Trophoblast cell (in vitro differentiated cells and primary cell): ENCODE measurements at regions not wholly inside any gene's neighbourhood (a gene's known extent, or its start where the extent isn't known, plus 50 kb on each side); places are given as distances from the start of the nearest gene placed in this dataset.

Experiments used
- DNase-seq, 2 donors: peaks; one replicate each; pipeline ENCODE4 v3.0.0-alpha.2; 2016
- H2AFZ ChIP-seq: 2 replicates; pipeline ENCODE4 v1.6.1; 2013; ENCODE audit warnings: low read length, moderate library complexity, mild to moderate bottlenecking; ENCODE audit not compliant: insufficient read depth, poor library complexity
- H2AK5ac ChIP-seq: 2 replicates; pipeline ENCODE4 v1.6.1; 2013; ENCODE audit warnings: mild to moderate bottlenecking, low read length
- H2BK120ac ChIP-seq: 2 replicates; pipeline ENCODE4 v1.6.1; 2013; ENCODE audit warnings: low read length, mild to moderate bottlenecking, moderate library complexity; ENCODE audit not compliant: insufficient read depth, poor library complexity
- H2BK12ac ChIP-seq: 2 replicates; pipeline ENCODE4 v1.6.1; 2013; ENCODE audit warnings: mild to moderate bottlenecking, low read length, moderate library complexity
- H2BK5ac ChIP-seq: 2 replicates; pipeline ENCODE4 v1.6.1; 2013; ENCODE audit warnings: low read length, low read depth, moderate library complexity, mild to moderate bottlenecking; ENCODE audit not compliant: poor library complexity
- H3K14ac ChIP-seq: 2 replicates; pipeline ENCODE4 v1.6.1; 2013; ENCODE audit warnings: mild to moderate bottlenecking, low read length
- H3K18ac ChIP-seq: 2 replicates; pipeline ENCODE4 v1.6.1; 2013; ENCODE audit warnings: mild to moderate bottlenecking, low read length
- H3K23ac ChIP-seq: 2 replicates; pipeline ENCODE4 v1.6.1; 2013; ENCODE audit warnings: low read length
- H3K27ac ChIP-seq: 2 replicates; pipeline ENCODE4 v1.5.1; 2013; ENCODE audit warnings: low read depth, mild to moderate bottlenecking, inconsistent platforms, low read length, moderate library complexity
- H3K27me3 ChIP-seq: 2 replicates; pipeline ENCODE4 v1.6.1; 2013; ENCODE audit warnings: inconsistent platforms, mild to moderate bottlenecking, low read length, moderate library complexity; ENCODE audit not compliant: insufficient read depth
- H3K36me3 ChIP-seq, 2 experiments: 1 replicate in 1 of 2; 2 replicates in 1 of 2; pipeline ENCODE4 v1.6.1; 2013; ENCODE audit warnings: low read length in 2 of 2, mild to moderate bottlenecking in 2 of 2, moderate library complexity in 1 of 2; ENCODE audit not compliant: insufficient read depth in 2 of 2, control insufficient read depth in 1 of 2
- H3K4ac ChIP-seq: 2 replicates; pipeline ENCODE4 v1.6.1; 2013; ENCODE audit warnings: low read depth, mild to moderate bottlenecking, low read length, moderate library complexity
- H3K4me1 ChIP-seq, 2 experiments: 1 replicate in 1 of 2; 2 replicates in 1 of 2; pipeline ENCODE4 v1.6.1; 2013; ENCODE audit warnings: low read length in 2 of 2, mild to moderate bottlenecking in 2 of 2, moderate library complexity in 1 of 2; ENCODE audit not compliant: insufficient read depth in 2 of 2, control insufficient read depth in 1 of 2
- H3K4me2 ChIP-seq: 2 replicates; pipeline ENCODE4 v1.6.1; 2013; ENCODE audit warnings: inconsistent platforms, mild to moderate bottlenecking, low read length, moderate library complexity
- H3K4me3 ChIP-seq: 2 replicates; pipeline ENCODE4 v1.5.1; 2013; ENCODE audit warnings: mild to moderate bottlenecking, low read depth, low read length, inconsistent platforms
- H3K79me1 ChIP-seq: one replicate; pipeline ENCODE4 v1.6.1; 2013; ENCODE audit warnings: low read length
- H3K79me2 ChIP-seq: 2 replicates; pipeline ENCODE4 v1.6.1; 2013; ENCODE audit warnings: low read length, mild to moderate bottlenecking; ENCODE audit not compliant: control insufficient read depth, insufficient read depth, poor library complexity
- H3K9ac ChIP-seq: 2 replicates; pipeline ENCODE4 v1.6.1; 2013; ENCODE audit warnings: mild to moderate bottlenecking, low read length
- H3K9me3 ChIP-seq: 2 replicates; pipeline ENCODE4 v1.6.1; 2013; ENCODE audit warnings: low read depth, mild to moderate bottlenecking, control low read depth, inconsistent platforms, low read length; ENCODE audit not compliant: insufficient read depth
- H4K12ac ChIP-seq: 2 replicates; pipeline ENCODE4 v1.6.1; 2013; ENCODE audit warnings: low read depth, mild to moderate bottlenecking, low read length, moderate library complexity
- H4K8ac ChIP-seq: 2 replicates; pipeline ENCODE4 v1.6.1; 2013; ENCODE audit warnings: low read depth, mild to moderate bottlenecking, low read length, moderate library complexity
- H4K91ac ChIP-seq: one replicate; pipeline ENCODE4 v1.6.1; 2013; ENCODE audit warnings: low read depth, mild to moderate bottlenecking, low read length, moderate library complexity
- WGBS: extraction: QIAGEN DNeasy Blood & Tissue Kit; methylation state at CpG from one replicate; pipeline ENCODE4 v1.1.7; 2013; ENCODE audit warnings: missing lambda C conversion rate; ENCODE audit not compliant: insufficient read length, insufficient coverage; ENCODE audit errors: extremely low coverage; 5-methylcytosine and 5-hydroxymethylcytosine counted together

DNA sequence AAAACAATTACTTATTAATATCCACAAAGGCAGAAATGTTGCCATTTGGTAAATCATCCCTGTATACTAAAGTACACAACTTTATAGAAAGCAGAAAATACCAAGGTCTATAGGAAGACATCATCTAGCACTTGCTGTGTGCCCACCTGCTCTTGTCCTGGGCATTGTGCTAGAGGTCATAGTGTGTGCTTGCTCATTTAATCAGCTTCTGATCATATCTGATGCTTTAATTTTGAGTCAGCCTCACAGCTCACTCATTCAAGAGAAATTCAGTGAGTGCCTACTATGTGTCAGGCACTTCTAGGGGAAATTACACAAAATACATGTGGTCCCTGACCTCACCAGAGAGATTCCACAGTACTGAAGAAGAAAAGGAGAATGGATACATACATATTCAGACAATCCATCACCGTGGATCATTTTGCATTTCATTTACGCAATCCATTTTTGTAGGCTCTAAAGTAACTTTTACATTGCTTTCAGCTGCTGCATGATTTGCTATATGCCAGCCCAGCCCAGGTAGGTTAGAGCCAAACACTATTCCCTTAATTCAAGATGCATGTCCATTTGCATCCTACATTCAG lies 167.9 kb upstream of the MCHR2 start:
- no peak overlapping the region for H4K12ac ChIP-seq
- WGBS, result no CpG with 5 or more reads among the region's 2 CpGs
- DNase-seq, result no peak

DNA sequence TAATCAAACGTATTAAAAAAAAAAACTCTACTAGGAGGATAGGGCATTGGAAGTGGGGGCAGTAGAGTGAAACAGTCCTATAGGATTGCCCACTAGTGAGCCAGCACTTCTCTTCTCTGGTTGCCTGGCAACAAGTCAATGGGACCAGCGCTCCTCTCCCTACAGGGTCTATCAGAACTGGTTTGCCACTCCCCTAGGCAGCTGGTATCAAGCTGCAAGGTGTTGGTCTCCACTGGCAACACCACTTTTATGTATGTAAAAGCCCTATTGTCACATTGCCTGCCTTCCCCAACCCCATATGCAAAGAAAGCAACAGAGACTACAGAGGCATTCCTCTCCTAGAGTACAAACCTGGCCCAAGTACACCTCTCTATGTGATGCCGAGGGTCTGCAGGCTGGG lies 166.9 kb upstream of the MCHR2 start:
- Histone ChIP-seq H3K4me3 (no peak overlapping the region), H3K79me1 (no peaks in the 10 kb centered on the region), H3K18ac (no peak overlapping the region), H2AK5ac (no peak overlapping the region), H4K8ac (no peak overlapping the region), H3K4me2 (no peak overlapping the region), H3K9me3 (no peaks in the 10 kb centered on the region), H3K9ac (no peak overlapping the region), H2AFZ (no peak overlapping the region), H2BK5ac (no peak overlapping the region), H2BK12ac (no peak overlapping the region), H3K36me3 (no peaks in the 10 kb centered on the region), H3K14ac (no peak overlapping the region), H2BK120ac (no peak overlapping the region), H4K12ac (no peak overlapping the region), H3K27me3 (no peaks in the 10 kb centered on the region), H3K27ac (no peak overlapping the region), H3K23ac (peak overlapping the region; percentile 11), H4K91ac (no peak overlapping the region), H3K4ac (no peak overlapping the region), H3K79me2 (no peaks in the 10 kb centered on the region), H3K4me1 (no peaks in the 10 kb centered on the region)
- WGBS, result no CpG with 5 or more reads among the region's 3 CpGs
- no peak for DNase-seq

More for the DNA sequence above, 167.9 kb upstream of the MCHR2 start:
- Histone ChIP-seq H2BK12ac (no peak overlapping the region), H3K4me3 (no peak overlapping the region), H2AFZ (no peak overlapping the region), H3K27me3 (no peaks in the 10 kb centered on the region), H3K14ac (no peak overlapping the region), H3K36me3 (no peaks in the 10 kb centered on the region), H3K4me2 (no peak overlapping the region), H3K23ac (no peak overlapping the region), H3K4ac (no peak overlapping the region), H3K18ac (no peak overlapping the region), H3K4me1 (no peaks in the 10 kb centered on the region), H4K8ac (no peak overlapping the region), H2AK5ac (no peak overlapping the region), H2BK120ac (no peak overlapping the region), H4K91ac (no peak overlapping the region), H3K79me2 (no peaks in the 10 kb centered on the region), H3K9me3 (no peaks in the 10 kb centered on the region), H2BK5ac (no peak overlapping the region), H3K27ac (no peak overlapping the region), H3K9ac (no peak overlapping the region), H3K79me1 (no peaks in the 10 kb centered on the region)

DNA sequence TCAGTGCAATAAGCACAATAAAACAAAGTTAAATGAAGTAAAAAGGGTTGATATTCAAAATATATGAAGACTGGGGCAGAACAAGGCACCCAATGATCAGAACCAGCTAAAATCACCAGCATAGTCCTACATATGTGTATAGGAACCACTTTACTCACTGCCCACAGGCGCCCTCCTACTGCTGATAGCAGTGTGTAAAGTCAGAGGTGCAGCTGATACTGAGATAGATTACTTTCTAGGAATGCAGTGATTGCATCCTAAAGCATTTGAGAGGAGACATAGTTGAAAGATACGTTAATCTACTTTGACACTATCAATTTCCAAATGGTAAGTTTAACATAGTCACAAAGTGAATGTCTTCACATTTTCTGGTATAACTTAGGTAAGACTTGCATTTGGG lies 161.1 kb upstream of the MCHR2 start:
- Histone ChIP-seq H3K18ac (no peak overlapping the region), H4K8ac (no peak overlapping the region), H3K4me2 (no peak overlapping the region), H2BK12ac (no peak overlapping the region), H3K9me3 (no peaks in the 10 kb centered on the region), H3K4me1 (no peaks in the 10 kb centered on the region), H4K91ac (no peak overlapping the region), H2AFZ (no peak overlapping the region), H3K23ac (no peak overlapping the region), H4K12ac (no peak overlapping the region), H3K36me3 (no peaks in the 10 kb centered on the region), H3K27me3 (no peaks in the 10 kb centered on the region), H3K79me2 (no peaks in the 10 kb centered on the region), H2BK120ac (no peak overlapping the region), H3K4ac (no peak overlapping the region), H3K79me1 (no peaks in the 10 kb centered on the region), H3K14ac (no peak overlapping the region), H3K4me3 (no peak overlapping the region), H2AK5ac (no peak overlapping the region), H3K9ac (no peak overlapping the region), H2BK5ac (no peak overlapping the region), H3K27ac (no peak overlapping the region)
- DNase-seq, result peak; percentile 50 to 72
- whole genome bisulfite sequencing, result no CpG with 5 or more reads among the region's 2 CpGs

DNA sequence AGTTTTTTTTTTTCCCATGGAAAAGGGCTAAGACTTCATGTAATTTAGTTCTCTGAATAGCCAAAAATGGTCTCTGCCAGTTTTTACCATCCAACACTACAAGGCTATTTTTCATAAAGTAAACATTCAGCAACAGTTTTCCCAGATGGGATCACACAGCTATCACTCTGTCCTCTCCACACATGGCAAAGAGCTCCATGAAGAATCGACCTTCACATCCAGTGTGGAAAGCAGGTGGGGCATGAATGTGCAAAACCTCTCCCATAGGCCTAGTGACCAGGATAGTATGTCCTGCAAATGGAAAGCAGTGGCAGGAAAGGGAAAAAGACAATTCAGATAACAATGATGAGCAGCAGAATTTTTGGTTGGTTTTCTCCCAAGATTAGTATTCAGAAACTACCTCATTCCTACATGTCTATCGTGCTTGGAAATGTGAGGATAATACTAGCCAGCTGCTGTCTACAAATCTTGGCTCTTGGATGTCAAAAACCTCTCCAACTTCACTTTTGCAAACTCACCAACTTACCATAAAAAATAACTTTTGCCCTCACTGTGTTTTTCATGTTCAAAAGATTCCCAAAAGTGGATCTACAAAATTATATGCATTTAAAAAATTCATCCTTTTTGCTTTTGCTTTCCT lies 159.7 kb upstream of the MCHR2 start:
- Histone ChIP-seq H2AK5ac (no peak overlapping the region), H3K79me2 (no peaks in the 10 kb centered on the region), H3K36me3 (no peaks in the 10 kb centered on the region), H2BK12ac (no peak overlapping the region), H4K8ac (no peak overlapping the region), H3K79me1 (no peaks in the 10 kb centered on the region), H2BK5ac (no peak overlapping the region), H4K91ac (no peak overlapping the region), H4K12ac (no peak overlapping the region), H2AFZ (no peak overlapping the region), H3K18ac (no peak overlapping the region), H3K4me1 (no peaks in the 10 kb centered on the region), H3K4me3 (no peak overlapping the region), H3K14ac (no peak overlapping the region), H2BK120ac (no peak overlapping the region), H3K23ac (no peak overlapping the region), H3K27ac (no peak overlapping the region), H3K9me3 (no peaks in the 10 kb centered on the region), H3K27me3 (no peaks in the 10 kb centered on the region), H3K9ac (no peak overlapping the region), H3K4ac (no peak overlapping the region), H3K4me2 (no peak overlapping the region)
- no peak for DNase-seq
- WGBS, result no CpG with 5 or more reads among the region's 2 CpGs
